T-cell (primary cell): ENCODE measurements at regions not wholly inside any gene's neighbourhood (a gene's known extent, or its start where the extent isn't known, plus 50 kb on each side); places are given as distances from the start of the nearest gene placed in this dataset.
"Not testable (repeated sequence)": the region's sequence is repeated elsewhere in the genome, so short reads cannot be mapped to it uniquely, and the experiment has no call there.

Experiments used
- ATAC-seq, 4 experiments: fragments of 200-7000 bp in 3 of 4; fragments of 150-1000 bp in 1 of 4; cut with Tn5 transposase; replicated peaks in 1 of 4; 1 replicate in 3 of 4; 2 replicates in 1 of 4; pipeline ENCODE4 v1.10.0; 2021; ENCODE audit warnings: moderate library complexity in 3 of 4, mild to moderate bottlenecking in 2 of 4, moderate number of reproducible peaks in 1 of 4
- CTCF ChIA-PET, 2 donors: fragments of 300-600 bp; sonication (Branson Sonifier 250); formaldehyde crosslinking; loops; one replicate each; lab custom pipeline; 2022; ENCODE audit warnings: antibody characterized with exemption in 2 of 2; lab: Charles Lee
- POLR2A ChIA-PET, 2 donors: fragments of 300-600 bp; sonication (Branson Sonifier 250); formaldehyde crosslinking; loops; one replicate each; lab custom pipeline; 2022; ENCODE audit warnings: antibody characterized with exemption in 2 of 2; lab: Charles Lee
- DNase-seq, 35 experiments: peaks; one replicate each; pipeline versions ENCODE4 v3.0.0 to v3.0.0-alpha.2; 2013 to 2023
- H3K27ac ChIP-seq: one replicate; pipeline ENCODE4 v1.5.1; 2013; ENCODE audit warnings: low read length
- H3K27me3 ChIP-seq, 2 experiments: replicated peaks in 1 of 2; 1 replicate in 1 of 2; 2 replicates in 1 of 2; pipeline versions ENCODE4 v1.6.1 to v1.7.0; 2013; ENCODE audit warnings: low read length in 1 of 2, mixed read lengths in 1 of 2; ENCODE audit not compliant: control insufficient read depth in 2 of 2, insufficient read depth in 2 of 2; ENCODE audit errors: extremely low read depth in 1 of 2
- H3K36me3 ChIP-seq, 2 donors: 1 replicate in 1 of 2; 2 replicates in 1 of 2; pipeline versions ENCODE4 v1.6.1 to v1.7.0; 2013; ENCODE audit warnings: low read length in 1 of 2; ENCODE audit not compliant: control insufficient read depth in 2 of 2, insufficient read depth in 1 of 2; ENCODE audit errors: extremely low read depth in 1 of 2
- H3K4me1 ChIP-seq, 2 experiments: 1 replicate in 1 of 2; 2 replicates in 1 of 2; pipeline versions ENCODE4 v1.6.1 to v1.7.0; 2013; ENCODE audit warnings: low read length in 2 of 2, mixed read lengths in 1 of 2; ENCODE audit not compliant: insufficient read depth in 2 of 2, control insufficient read depth in 1 of 2; ENCODE audit errors: extremely low read depth in 1 of 2
- H3K4me3 ChIP-seq, 2 donors: 1 replicate in 1 of 2; 2 replicates in 1 of 2; pipeline versions ENCODE4 v1.5.1 to v1.7.0; 2013; ENCODE audit warnings: mild to moderate bottlenecking in 2 of 2, low read length in 1 of 2, moderate library complexity in 1 of 2; ENCODE audit not compliant: control insufficient read depth in 1 of 2; ENCODE audit errors: extremely low read depth in 1 of 2
- H3K9me3 ChIP-seq: 2 replicates; pipeline ENCODE4 v1.7.0; 2013
- H3K27ac Mint-ChIP-seq, 2 donors: one replicate each; pipeline ENCODE4 v1.8.0; 2020 to 2021; ENCODE audit warnings: mild to moderate bottlenecking in 2 of 2, mixed read lengths in 2 of 2
- H3K27me3 Mint-ChIP-seq, 2 donors: one replicate each; pipeline ENCODE4 v1.8.0; 2021 to 2022; ENCODE audit warnings: mixed read lengths in 2 of 2
- H3K36me3 Mint-ChIP-seq: one replicate; pipeline ENCODE4 v1.8.0; 2021; ENCODE audit warnings: mixed read lengths
- H3K4me1 Mint-ChIP-seq, 3 donors: one replicate each; pipeline ENCODE4 v1.8.0; 2020 to 2022; ENCODE audit warnings: mixed read lengths in 3 of 3, mild to moderate bottlenecking in 1 of 3
- H3K4me3 Mint-ChIP-seq, 3 donors: one replicate each; pipeline ENCODE4 v1.8.0; 2020 to 2022; ENCODE audit warnings: mild to moderate bottlenecking in 3 of 3, mixed read lengths in 3 of 3, moderate library complexity in 3 of 3
- H3K9me3 Mint-ChIP-seq, 3 donors: one replicate each; pipeline ENCODE4 v1.8.0; 2020 to 2022; ENCODE audit warnings: mixed read lengths in 3 of 3
- WGBS: methylation state at CpG from one replicate; pipeline ENCODE4 v1.1.5; 2013; ENCODE audit warnings: missing lambda C conversion rate; ENCODE audit not compliant: insufficient coverage; 5-methylcytosine and 5-hydroxymethylcytosine counted together

DNA sequence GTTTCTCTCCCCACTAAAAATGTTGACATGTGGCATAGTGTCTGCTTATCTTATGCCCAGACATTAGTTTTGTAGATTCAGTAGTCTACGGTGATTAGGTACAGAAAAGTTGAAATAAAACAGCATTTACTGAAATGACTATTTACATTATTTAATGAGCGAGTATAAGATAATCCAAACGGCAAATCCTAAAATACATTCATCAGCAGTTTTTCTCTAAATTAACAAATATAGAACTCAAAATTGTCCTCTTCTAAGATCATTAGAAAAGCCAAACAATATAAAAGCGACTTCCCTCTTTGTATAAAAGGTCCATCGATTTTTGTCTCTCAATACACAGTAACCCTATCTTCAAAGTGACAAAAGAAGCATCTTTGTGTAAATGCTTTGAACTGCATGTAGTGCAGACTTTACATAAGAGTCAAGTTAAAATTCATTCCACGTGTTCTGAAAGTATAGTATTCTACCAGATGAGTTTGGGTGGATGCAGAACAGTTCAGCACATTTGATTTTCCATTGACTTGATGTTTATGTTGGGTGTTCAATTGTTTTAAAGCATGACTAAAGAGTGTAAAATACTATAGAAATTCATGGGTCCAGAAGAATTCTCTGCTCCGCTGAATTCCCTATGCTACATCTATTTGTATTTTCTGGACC is 480.8 kb upstream of the DPH6 start:
- no peaks in the 10 kb centered on the region for H3K36me3 Mint-ChIP-seq
- H3K4me1 Mint-ChIP-seq: no peaks in the 10 kb centered on the region
- ChIA-PET CTCF (no interaction called here), POLR2A (no interaction called here)
- Histone ChIP-seq H3K36me3 (no peaks in the 10 kb centered on the region), H3K27ac (no peak overlapping the region), H3K27me3 (no peaks in the 10 kb centered on the region), H3K4me3 (no peak overlapping the region), H3K9me3 (no peaks in the 10 kb centered on the region), H3K4me1 (no peaks in the 10 kb centered on the region)
- H3K9me3 Mint-ChIP-seq: peaks cover 0 to 4% (median 2%) of the 10 kb centered on the region in 3 donors
- H3K4me3 Mint-ChIP-seq: no peak overlapping the region
- DNase-seq (no peak), ATAC-seq (no peak)
- WGBS: 61% methylated on average over 2 of the region's 7 CpGs
- peaks cover 0 to 1% of the 10 kb centered on the region in 2 donors for H3K27me3 Mint-ChIP-seq
- no peak overlapping the region for H3K27ac Mint-ChIP-seq

DNA sequence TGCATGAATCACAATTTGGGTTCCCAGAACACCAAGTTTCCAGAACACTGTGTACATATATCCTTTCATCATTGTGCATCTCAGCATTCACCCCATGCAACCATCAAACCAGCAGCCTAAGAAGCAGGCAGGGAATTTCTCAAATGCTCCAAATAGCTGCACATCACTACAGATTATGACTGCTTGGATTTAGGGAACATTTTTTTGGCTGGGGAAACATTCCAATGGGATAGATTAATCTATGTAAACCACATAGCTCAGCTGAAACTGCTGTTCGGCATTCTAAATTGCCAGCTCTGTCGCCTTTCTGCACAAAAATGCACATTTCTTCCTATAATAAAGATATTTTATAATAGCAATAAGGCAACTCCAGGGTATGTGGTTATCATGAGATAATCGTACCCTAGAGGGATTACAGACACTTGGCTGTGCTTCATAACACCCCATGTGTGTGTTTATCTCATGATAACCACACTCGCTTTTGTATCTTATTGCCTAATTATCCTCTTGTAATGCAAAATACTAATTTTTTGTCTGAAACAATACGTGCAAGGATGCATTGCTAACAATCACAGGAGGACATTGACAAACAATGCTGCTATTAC is 483.7 kb upstream of the DPH6 start:
- H3K27me3 ChIP-seq: no peaks in the 10 kb centered on the region
- no peak overlapping the region for H3K4me3 ChIP-seq
- no peak overlapping the region for H3K27ac ChIP-seq
- H3K36me3 ChIP-seq: no peaks in the 10 kb centered on the region
- Mint-ChIP-seq H3K9me3 (peaks cover 0 to 12% (median 2%) of the 10 kb centered on the region in 3 donors), H3K27ac (no peak overlapping the region), H3K36me3 (no peaks in the 10 kb centered on the region), H3K4me1 (no peaks in the 10 kb centered on the region), H3K27me3 (no peaks in the 10 kb centered on the region), H3K4me3 (no peak overlapping the region)
- ChIA-PET CTCF (no interaction called here), POLR2A (no interaction called here)
- DNase-seq (no peak), ATAC-seq (no peak)
- no peaks in the 10 kb centered on the region for H3K4me1 ChIP-seq
- WGBS: no CpG with 5 or more reads among the region's 5 CpGs
- H3K9me3 ChIP-seq: no peaks in the 10 kb centered on the region

DNA sequence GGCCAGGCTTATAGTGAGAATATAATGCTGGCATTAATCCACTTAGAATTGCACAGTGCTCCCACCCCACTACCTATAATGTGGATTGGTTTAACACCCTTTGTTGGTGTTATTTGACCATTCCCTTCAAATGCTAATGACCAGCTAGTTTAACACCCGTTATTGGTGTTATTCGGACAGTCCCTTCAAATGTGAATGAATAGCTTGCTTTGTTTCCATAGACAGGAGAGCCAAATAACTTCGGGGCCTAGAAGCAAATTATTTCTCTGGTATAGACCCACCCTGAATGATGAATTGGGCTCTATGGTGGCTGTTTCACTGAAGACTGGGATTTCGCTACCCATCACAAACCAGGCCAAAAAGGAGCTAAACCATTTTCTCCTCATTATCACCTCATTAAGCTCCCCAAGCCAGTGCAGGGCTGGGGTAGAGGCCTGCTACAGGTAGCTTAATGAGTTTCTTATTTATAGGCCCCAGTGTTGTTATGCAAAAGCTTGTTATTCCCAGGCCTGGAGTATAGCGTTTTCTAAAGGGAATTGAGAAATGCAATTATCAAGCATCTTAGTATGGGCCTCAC is 494.1 kb upstream of the DPH6 start:
- ChIA-PET CTCF (no interaction called here), POLR2A (no interaction called here)
- H3K27me3 ChIP-seq: no peaks in the 10 kb centered on the region
- Mint-ChIP-seq H3K4me1 (no peaks in the 10 kb centered on the region), H3K4me3 (no peak overlapping the region), H3K27ac (no peak overlapping the region), H3K36me3 (no peaks in the 10 kb centered on the region), H3K27me3 (no peaks in the 10 kb centered on the region), H3K9me3 (no peaks in the 10 kb centered on the region)
- no peak overlapping the region for H3K4me3 ChIP-seq
- no peaks in the 10 kb centered on the region for H3K4me1 ChIP-seq
- no CpG with 5 or more reads among the region's 5 CpGs for WGBS
- no peak for ATAC-seq
- no peak overlapping the region for H3K27ac ChIP-seq
- no peaks in the 10 kb centered on the region for H3K36me3 ChIP-seq
- DNase-seq: no peak
- no peaks in the 10 kb centered on the region for H3K9me3 ChIP-seq

DNA sequence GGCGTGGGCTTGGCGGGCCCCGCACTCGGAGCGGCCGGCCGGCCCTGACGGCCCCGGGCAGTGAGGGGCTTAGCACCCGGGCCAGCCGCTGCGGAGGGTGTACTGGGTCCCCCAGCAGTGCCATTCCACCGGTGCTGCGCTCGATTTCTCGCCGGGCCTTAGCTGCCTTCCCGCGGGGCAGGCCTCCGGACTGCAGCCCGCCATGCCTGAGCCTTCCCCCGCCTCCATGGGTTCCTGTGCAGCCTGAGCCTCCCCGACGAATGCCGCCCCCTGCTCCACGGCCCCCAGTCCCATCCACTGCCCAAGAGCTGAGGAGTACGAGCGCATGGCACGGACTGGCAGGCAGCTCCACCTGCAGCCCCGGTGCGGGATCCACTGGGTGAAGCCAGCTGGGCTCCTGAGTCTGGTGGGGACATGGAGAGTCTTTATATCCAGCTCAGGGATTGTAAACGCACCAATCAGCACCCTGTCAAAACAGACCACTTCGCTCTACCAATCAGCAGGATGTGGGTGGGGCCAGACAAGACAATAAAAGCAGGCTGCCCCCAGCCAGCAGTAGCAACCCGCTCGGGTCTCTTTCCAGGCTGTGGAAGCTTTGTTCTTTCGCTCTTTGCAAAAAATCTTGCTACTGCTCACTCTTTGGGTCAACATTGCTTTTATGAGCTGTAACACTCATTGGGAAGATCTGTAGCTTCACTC is 501.2 kb upstream of the DPH6 start:
- H3K27ac ChIP-seq, POLR2A ChIA-PET, H3K27me3 Mint-ChIP-seq: not testable (repeated sequence)

DNA sequence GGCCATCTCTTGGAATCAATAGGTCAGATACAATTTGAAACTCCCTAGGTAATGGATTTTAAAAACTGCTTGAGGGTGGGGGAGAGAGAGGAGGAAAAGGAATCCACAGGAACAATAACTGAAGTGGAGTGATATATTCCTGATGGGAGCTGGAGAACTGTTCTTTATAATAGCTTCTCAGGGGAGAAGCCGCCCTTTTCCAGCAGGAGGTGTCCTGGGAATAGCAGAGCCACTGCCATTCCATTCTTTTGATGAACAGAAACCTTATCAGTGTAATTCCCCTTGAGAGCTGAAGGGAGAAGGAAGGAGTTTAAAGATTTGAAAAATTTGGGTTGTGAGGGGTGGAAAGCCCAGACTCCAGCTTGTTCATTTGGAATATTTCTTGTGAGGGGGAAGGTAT is 504.9 kb upstream of the DPH6 start:
- Mint-ChIP-seq H3K4me3 (no peak overlapping the region), H3K4me1 (no peaks in the 10 kb centered on the region), H3K36me3 (no peaks in the 10 kb centered on the region), H3K27me3 (no peaks in the 10 kb centered on the region), H3K27ac (no peak overlapping the region), H3K9me3 (peaks cover 0 to 9% (median 0%) of the 10 kb centered on the region in 3 donors)
- POLR2A ChIA-PET: no interaction called here
- WGBS: no CpG with 5 or more reads among the region's 1 CpG
- H3K36me3 ChIP-seq: no peaks in the 10 kb centered on the region
- H3K9me3 ChIP-seq: peaks cover 2% of the 10 kb centered on the region
- no peaks in the 10 kb centered on the region for H3K27me3 ChIP-seq
- H3K4me1 ChIP-seq: no peaks in the 10 kb centered on the region
- DNase-seq: no peak
- H3K27ac ChIP-seq: no peak overlapping the region
- H3K4me3 ChIP-seq: no peak overlapping the region
- CTCF ChIA-PET: no interaction called here
- no peak for ATAC-seq

More for the DNA sequence above, 501.2 kb upstream of the DPH6 start:
- H3K4me3 ChIP-seq, H3K4me3 Mint-ChIP-seq, H3K4me1 Mint-ChIP-seq, H3K27ac Mint-ChIP-seq, H3K9me3 ChIP-seq, H3K4me1 ChIP-seq, H3K36me3 ChIP-seq, CTCF ChIA-PET, H3K9me3 Mint-ChIP-seq, H3K36me3 Mint-ChIP-seq, DNase-seq, H3K27me3 ChIP-seq, ATAC-seq: not testable (repeated sequence)
- WGBS: 95% methylated on average over 25 of the region's 36 CpGs

DNA sequence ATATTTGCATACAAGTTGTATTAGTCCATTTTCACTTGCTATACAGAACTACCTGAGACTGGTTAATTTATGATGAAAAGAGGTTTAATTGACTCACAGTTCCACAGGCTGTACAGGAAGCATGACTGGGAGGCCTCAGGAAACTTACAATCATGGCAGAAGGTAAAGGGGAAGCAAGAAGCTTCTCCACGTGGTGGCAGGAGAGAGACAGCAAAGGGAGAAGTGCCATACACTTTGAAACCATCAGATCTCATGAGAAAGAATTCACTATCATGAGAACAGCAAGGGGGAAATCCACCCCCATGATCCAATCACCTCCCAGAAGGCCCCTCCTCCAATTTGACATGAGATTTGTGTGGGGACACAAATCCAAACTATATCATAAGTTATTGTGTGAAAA is 506.7 kb upstream of the DPH6 start:
- H3K27ac Mint-ChIP-seq, H3K4me1 ChIP-seq, H3K9me3 Mint-ChIP-seq, H3K36me3 ChIP-seq, DNase-seq, ATAC-seq, H3K4me3 Mint-ChIP-seq, H3K27me3 Mint-ChIP-seq, H3K27me3 ChIP-seq, CTCF ChIA-PET, H3K36me3 Mint-ChIP-seq, H3K27ac ChIP-seq, H3K9me3 ChIP-seq, H3K4me3 ChIP-seq, POLR2A ChIA-PET, H3K4me1 Mint-ChIP-seq: not testable (repeated sequence)
- WGBS: no CpG with 5 or more reads among the region's 1 CpG
